GM12872 (cell line): ENCODE measurements at regions not wholly inside any gene's neighbourhood (a gene's known extent, or its start where the extent isn't known, plus 50 kb on each side); places are given as distances from the start of the nearest gene placed in this dataset.

Experiments
- CTCF ChIP-seq: IDR thresholded peaks from 3 replicates; pipeline ENCODE4 v1.5.1; 2011; ENCODE audit warnings: low read depth, mild to moderate bottlenecking, low read length, moderate library complexity; ENCODE audit not compliant: insufficient read depth

DNA sequence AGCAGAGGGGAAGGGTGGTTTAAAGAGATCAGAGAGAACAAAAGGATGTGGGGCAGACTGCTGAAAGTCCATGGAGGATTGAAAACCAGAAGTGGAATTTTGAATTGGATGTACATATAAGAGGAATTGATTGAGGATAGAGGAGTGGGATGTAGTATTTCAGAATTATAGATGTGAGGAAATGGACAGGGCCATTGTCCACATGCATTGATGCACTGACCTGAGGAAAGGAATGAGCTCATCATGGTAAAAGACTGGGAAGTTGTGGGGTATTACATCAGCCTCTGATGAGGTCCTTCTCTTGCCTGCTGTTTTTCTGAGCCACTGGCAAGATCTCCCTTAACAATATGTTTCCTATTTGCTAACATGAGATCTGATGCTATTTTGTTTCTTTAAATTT lies 365.7 kb upstream of the FANCL start:
- TF ChIP-seq CTCF: no peak

GRCh38 chr2:58604096-58604495 lies 363.0 kb upstream of the FANCL start:
- no peak for TF ChIP-seq CTCF

GRCh38 chr2:58601017-58601416 lies 359.9 kb upstream of the FANCL start:
- no peak for TF ChIP-seq CTCF

DNA sequence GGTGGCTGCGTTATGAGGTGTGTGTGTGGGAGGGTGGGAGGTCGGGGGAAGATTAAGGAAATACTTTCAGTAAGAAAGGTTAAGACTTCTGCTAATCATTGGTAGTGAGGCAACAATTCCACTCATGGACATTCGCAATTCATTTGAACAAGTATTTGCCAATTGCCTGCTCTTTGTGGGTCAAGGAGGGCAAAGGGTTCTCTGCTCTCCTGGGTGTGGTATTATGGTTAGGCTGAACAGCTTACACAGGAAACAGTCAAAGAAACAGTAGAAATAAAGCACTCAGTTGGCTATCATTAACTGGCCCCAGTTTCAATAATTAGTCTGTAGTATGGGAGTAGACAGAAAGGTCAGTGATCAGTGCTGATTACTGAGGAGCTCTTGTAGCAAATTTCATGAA lies 357.0 kb upstream of the FANCL start:
- no peak for TF ChIP-seq CTCF

DNA sequence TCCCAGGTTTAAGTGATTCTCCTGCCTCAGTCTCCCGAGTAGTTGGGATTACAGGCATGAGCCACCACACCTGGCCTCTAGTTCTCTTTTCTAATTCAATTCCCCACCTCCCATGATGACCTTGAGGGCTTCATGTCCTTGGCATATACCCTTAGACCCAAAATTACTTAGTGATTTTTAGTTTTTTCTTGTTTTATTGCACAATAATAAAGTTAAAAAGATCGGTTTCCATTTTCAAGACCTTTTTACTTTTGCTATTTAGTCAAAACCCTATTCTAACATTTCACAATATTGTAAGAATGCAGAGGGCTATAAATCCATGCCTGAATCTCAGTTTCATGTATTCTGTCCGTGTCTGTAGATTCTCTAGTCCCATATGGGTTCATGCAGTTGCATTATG lies 354.6 kb upstream of the FANCL start:
- TF ChIP-seq CTCF: no peak

DNA sequence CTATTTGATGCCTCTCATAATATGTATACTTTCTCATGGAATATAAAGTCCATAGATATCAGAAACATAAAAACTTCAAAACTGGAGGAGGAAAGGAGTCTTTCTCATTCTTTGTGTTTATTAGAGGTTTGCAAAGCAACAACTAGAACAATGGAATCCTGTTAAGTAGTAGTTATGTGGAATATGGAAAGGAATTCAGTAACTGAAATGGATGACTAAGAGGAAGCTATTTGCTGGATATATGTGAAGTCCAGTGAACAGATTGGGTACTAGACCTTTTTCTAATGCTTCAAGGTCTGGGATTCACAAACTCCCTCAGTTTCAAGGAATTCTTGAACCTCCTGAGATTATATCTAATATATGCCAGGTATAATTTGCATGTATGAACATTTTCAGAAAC lies 353.6 kb upstream of the FANCL start:
- no peak for TF ChIP-seq CTCF

- peak; percentile 25; the same call in 2 of the 3 replicates for TF ChIP-seq CTCF
Observed at GRCh38 chr2:58594175-58594574, 353.1 kb upstream of the FANCL start.

- TF ChIP-seq CTCF: no peak
Observed at GRCh38 chr2:58585233-58585632, 344.1 kb upstream of the FANCL start.
